22Rv1 (cell line): ENCODE measurements at regions not wholly inside any gene's neighbourhood (a gene's known extent, or its start where the extent isn't known, plus 50 kb on each side); places are given as distances from the start of the nearest gene placed in this dataset.
"Not testable (repeated sequence)": the region's sequence is repeated elsewhere in the genome, so short reads cannot be mapped to it uniquely, and the experiment has no call there.

Experiments
- H3K27ac ChIP-seq: fragments of 450-650 bp; 2 replicates; pipeline ENCODE4 v1.5.1; 2017
- ZFX ChIP-seq: fragments of 450-650 bp; IDR thresholded peaks from 2 replicates; pipeline ENCODE4 v1.6.1; 2017; ENCODE audit warnings: antibody characterized with exemption, borderline replicate concordance
- TF ChIP-seq, protein P1 (sequence below): fragments of 450-650 bp; IDR thresholded peaks from 2 replicates; pipeline ENCODE4 v1.5.1; 2017; ENCODE audit warnings: mild to moderate bottlenecking

DNA sequence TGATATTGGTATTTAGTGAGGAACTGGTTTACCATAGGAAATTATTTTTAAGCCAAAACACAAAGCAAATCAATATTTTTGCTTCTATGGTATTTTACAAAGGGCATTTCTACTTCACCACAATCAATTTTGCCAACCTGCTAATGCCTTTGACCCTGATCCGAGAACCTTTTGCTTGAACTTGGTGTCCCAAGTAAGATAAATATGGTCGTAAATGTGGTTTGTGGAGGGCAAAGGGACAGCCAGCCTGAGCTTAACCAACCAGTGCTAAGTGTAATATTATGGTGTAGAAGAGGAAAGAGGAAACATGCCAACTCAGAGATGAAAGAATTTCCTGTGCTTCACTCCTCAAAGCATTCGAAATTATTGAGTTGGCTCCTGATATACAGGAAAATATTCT is 148.4 kb downstream of the C3orf38 start:
- H3K27ac ChIP-seq, result no peak overlapping the region
- TF ChIP-seq, protein P1, sequence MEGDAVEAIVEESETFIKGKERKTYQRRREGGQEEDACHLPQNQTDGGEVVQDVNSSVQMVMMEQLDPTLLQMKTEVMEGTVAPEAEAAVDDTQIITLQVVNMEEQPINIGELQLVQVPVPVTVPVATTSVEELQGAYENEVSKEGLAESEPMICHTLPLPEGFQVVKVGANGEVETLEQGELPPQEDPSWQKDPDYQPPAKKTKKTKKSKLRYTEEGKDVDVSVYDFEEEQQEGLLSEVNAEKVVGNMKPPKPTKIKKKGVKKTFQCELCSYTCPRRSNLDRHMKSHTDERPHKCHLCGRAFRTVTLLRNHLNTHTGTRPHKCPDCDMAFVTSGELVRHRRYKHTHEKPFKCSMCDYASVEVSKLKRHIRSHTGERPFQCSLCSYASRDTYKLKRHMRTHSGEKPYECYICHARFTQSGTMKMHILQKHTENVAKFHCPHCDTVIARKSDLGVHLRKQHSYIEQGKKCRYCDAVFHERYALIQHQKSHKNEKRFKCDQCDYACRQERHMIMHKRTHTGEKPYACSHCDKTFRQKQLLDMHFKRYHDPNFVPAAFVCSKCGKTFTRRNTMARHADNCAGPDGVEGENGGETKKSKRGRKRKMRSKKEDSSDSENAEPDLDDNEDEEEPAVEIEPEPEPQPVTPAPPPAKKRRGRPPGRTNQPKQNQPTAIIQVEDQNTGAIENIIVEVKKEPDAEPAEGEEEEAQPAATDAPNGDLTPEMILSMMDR, result no peak
- no peak for TF ChIP-seq ZFX

DNA sequence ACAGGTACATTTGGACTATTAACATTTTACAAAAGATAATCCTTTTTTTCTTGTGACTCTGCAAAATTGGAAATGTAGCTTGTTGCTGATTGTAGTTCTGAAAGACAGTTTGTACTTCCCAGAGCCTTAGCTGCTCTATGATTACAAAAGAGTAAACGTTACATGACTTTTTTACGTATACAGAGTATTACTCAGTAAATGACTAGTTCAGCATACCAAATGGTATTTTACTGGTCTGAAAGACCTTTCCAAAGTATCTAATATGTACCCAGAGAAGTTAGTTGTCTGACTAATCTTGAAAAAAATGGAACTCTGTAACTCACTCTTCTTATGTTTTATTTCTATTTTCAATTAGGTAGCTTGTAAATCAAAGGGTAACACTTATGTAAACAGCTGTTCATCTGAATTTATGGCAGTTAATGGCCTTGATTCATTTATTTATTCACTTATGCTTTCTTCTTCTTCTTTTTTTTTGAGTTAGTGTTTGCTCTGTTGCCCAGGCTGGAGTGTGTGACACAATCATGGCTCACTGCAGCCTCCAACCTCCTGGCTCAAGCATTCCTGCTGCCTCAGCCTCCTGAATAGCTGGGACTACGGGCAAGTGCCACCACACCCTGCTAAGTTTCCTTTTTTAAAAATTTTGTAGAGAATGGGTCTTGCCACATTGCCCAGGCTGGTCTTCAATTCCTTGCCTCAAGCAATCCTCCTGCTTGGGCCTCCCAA is 151.7 kb downstream of the C3orf38 start:
- TF ChIP-seq, protein P1, result no peak
- no peak for TF ChIP-seq ZFX

DNA sequence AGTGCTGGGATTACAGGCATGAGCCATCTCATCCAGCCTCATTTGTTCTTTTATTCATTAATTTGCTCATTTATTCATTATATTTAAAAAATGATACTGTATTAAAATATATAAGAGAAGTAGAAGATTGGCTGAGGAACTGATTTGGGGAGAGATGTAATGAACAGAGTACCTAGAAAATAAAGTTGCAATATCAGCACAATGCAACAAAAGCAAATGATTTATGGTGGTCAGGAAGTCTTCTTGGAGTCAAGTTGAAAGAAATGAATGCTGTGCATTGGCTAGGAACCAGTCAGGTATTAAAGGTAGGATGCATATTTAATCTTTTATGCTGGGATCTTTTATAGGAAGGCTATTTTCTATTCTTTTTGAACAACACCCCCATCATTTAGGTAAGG is 152.2 kb downstream of the C3orf38 start:
- TF ChIP-seq, protein P1, result no peak
- TF ChIP-seq ZFX, result no peak
- no peak overlapping the region for H3K27ac ChIP-seq

More for the DNA sequence above, 151.7 kb downstream of the C3orf38 start:
- no peak overlapping the region for H3K27ac ChIP-seq

DNA sequence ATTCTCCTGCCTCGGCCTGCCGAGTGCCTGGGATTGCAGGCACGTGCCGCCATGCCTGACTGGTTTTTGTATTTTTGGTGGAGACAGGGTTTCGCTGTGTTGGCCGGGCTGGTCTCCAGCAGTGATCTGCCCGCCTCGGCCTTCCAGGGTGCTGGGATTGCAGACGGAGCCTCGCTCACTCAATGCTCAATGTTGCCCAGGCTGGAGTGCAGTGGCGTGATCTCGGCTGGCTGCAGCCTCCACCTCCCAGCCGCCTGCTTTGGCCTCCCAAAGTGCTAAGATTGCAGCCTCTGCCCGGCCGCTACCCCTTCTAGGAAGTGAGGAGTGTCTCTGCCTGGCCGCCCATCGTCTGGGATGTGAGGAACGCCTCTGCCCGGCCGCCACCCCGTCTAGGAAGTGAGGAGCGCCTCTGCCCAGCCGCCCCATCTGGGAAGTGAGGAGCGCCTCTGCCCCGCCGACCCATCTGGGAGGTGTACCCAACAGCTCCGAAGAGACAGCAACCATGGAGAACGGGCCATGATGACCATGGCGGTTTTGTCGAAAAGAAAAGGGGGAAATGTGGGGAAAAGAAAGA is 153.7 kb downstream of the C3orf38 start:
- not testable (repeated sequence) for H3K27ac ChIP-seq

DNA sequence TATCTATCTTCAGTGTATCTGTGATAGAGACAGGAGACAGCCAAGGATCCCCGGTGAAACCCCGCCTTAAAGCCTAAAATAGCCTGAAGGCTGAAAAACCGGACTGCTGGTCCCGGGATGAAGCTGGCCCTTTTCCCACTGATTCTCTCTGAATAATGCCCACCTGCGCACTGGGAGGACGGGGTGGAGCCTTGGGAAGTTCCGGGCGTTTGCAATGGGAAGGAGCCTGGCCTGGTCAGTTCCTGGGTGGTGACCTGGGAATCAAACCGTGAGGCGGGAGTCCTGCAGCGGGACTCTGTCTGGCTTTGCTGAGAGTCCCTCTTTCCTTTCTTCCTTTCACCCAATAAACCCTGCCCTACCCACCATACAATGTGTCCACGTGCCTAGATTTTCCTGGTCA is 157.9 kb downstream of the C3orf38 start:
- no peak overlapping the region for H3K27ac ChIP-seq
- TF ChIP-seq, protein P1, result no peak
- no peak for TF ChIP-seq ZFX

DNA sequence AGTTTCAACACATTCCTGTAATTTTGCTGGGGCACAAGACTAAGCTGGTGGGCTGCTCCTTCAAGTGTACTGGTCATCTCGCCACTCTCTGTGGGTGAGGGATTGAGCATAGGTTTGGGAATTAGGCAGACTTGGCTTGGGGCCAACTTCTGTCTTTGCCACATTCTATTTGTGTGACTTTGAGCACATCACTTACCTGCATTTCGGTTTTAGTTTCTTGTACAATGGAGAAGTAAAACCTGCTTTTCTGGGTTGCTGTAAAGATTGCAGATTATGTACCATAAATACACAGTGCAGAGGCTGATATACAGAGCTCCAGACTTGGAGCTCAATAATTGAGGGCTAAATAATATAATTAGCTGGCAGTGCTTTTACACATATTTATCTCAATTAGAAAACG is 162.1 kb downstream of the C3orf38 start:
- no peak overlapping the region for H3K27ac ChIP-seq
- no peak for TF ChIP-seq ZFX
- TF ChIP-seq, protein P1, result no peak

DNA sequence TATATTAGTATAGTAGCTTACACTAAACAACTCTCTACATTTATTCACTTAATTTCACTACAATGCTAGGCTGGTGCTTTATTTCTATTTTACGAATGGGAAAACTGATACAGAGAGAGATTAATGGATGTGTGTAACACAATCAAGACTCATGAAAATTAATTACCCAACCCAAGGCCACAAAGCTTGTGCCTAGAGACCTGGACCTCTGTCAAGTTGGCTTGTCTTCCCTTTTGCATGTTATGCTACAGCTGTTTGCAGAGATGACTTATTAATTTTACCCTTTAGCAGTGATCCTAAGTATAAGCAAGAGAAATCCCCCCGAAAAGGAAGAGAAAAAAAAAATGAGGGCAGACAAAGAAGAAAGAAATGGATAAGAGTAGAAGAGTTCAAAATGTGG is 162.5 kb downstream of the C3orf38 start:
- no peak overlapping the region for H3K27ac ChIP-seq
- no peak for TF ChIP-seq ZFX
- TF ChIP-seq, protein P1, result no peak

DNA sequence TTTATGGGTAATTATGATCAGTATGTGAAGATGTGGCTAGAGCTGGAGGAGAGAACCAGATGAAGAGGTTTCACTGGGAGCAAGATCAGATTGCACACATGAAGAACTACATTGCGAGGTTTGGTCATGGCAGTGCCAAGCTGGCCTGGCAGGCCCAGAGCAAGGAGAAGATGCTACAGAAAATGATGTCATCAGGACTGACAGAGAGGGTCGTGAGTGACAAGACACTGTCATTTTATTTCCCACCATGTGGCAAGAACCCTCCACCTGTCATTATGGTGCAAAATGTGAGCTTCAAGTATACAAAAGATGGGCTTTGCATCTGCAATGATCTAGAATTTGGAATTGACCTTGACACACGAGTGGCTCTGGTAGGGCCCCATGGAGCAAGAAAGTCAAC is 168.3 kb downstream of the C3orf38 start:
- H3K27ac ChIP-seq, result no peak overlapping the region
- TF ChIP-seq, protein P1, result no peak
- no peak for TF ChIP-seq ZFX
